GM18508 (cell line): ENCODE measurements at regions not wholly inside any gene's neighbourhood (a gene's known extent, or its start where the extent isn't known, plus 50 kb on each side); places are given as distances from the start of the nearest gene placed in this dataset.
"Not testable (repeated sequence)": the region's sequence is repeated elsewhere in the genome, so short reads cannot be mapped to it uniquely, and the experiment has no call there.

ENCODE experiments used
- ATAC-seq: cut with Tn5 transposase; IDR thresholded peaks from one replicate; pipeline ENCODE4 v1.9.1; 2021; ENCODE audit warnings: moderate number of reproducible peaks; ENCODE audit not compliant: insufficient read depth, unreplicated experiment

GRCh38 chr2:208607694-208608093 is 201.1 kb downstream of the PTH2R start:
- ATAC-seq, result no peak

- ATAC-seq, result no peak
Measured at GRCh38 chr2:208608122-208608835, 201.7 kb downstream of the PTH2R start.

DNA sequence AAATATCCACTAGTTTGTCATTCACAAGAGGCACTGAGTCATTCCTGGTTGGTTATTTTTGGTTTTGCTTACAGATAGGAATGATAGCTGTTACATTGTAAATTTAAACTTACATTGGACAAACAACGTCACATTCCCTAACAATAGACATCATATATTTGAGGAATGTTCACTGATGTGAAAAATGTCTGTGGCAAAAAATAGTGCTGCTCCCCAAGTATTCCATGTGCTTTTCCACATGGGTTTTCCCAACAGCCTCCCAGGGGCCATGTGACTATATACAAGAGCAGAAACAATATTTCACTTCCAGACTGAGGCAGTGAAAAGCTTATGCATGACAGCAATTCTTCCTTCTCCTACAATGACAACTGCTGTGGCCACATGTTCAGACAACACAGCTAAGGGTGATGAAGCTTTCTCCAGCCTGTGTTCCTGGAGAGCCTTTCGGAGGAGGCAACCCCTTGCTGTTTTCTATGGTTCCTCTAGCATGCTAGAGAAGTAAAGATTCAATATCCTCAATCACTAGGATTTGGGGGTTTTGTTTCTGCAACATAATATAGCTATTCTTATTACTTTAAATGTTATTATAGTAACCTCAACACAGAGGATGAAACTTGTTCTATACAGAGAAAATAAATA is 202.7 kb downstream of the PTH2R start:
- no peak for ATAC-seq

DNA sequence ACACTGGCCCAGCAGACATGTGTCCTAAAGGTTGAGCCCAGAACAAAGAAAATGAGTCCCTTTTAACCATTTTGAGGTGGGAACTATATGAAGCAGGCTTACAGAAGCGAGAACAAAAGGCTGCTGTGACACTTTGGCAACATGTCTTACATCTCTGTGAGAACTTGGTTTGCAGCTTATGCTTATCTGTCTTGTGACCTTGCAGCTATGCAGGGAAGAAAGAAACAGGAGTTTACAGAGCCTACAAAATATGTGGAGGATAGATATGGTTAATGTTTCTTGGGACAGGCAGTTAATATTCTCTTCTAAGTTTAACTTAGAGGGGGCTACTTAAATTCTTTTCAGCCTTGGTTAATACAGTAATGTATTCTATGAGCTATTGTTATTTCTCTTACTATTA is 209.1 kb downstream of the PTH2R start:
- not testable (repeated sequence) for ATAC-seq

- ATAC-seq, result no peak
Measured at GRCh38 chr2:208618220-208618619, 211.6 kb downstream of the PTH2R start.

- no peak for ATAC-seq
Measured at GRCh38 chr2:208619993-208620392, 213.4 kb downstream of the PTH2R start.

DNA sequence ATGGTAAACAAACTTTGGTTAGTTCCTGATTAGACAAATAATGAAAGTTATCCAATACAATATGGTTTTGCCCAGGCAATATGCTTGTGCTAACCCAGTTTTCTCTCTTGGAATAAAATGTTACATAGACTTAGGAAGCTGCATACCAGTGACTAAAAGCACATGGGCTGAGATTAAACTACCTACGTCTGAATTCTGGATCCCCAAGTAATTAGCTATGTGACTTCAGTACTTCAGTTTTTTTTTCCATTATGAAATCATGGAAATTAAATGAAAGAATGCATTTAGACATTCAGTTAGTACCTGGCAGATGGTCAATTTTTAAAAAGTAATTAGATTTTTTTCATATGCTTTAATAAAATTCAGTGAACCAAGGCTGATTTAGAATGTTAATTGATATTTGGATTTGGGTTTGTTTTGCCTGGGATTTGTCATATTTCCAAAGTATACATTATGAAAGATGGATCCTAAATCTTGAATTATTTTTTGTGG is 213.9 kb downstream of the PTH2R start:
- no peak for ATAC-seq

DNA sequence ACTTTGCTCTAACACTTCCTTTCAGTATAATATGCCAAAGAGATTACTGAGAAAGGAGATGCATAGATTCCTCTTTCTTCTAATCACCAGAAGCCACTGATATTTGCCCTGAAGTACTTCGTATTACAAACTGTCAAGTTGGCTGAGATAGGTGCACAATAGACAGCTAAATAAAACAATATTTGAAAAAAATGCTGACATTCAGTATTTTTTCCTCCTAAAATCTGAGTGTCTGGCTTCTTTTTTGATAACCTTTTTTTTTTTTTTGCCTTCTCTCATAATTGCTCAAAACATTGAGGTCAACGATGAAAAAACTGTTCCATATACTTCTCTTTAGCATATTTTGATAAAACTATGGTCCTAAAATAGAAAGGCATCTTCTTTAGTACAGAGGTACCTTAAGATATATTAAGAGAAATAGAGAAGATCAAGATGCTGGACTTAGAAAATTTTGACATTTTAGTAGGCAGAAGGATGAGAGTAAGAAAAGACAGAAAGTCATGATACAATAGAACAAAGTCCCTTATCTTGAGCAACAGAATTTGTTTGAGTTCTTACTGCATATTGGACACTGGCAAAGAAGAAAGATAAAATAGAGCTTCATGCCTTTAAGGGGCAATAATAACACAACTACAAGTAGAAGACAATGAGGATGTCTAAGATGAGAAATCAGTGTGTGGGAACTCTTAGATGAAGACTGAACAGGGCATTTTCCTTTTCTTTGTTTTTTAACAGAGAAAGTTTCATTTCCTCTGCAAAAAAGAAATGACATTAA is 220.7 kb downstream of the PTH2R start:
- no peak for ATAC-seq

GRCh38 chr2:208627916-208628315 is 221.3 kb downstream of the PTH2R start:
- no peak for ATAC-seq

- no peak for ATAC-seq
Measured at GRCh38 chr2:208638059-208638458, 231.5 kb downstream of the PTH2R start.

DNA sequence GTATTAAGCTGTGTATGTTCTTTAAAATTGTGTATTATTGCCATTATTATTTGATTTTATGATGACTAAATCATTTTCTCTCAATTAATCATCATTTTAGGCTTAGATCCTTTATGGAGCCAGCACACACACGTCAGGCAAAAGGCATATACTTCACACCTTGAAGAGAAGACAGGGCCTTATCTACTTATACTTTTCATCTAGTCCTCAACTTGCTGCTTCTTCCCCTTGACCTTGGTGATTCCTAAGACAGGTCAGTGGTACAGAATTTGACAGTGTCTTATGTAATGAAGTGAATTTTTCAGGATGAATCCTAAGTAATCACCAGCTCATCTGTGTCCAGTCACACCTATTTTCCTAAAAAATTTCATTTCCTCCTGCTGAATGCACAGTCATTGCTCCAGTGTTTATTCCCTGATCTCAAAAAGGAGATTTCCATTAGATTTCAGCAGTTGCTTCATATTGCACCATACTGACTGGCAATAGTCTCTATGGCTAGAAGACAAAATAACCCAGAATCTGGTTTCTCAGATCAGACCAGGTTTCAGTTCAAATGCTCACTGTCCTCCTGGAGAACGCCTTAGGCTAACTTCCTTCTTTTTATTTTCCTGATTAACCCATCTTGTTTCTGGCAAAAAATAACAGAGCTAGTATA is 235.7 kb downstream of the PTH2R start:
- no peak for ATAC-seq

GRCh38 chr2:208643145-208643544 is 236.6 kb downstream of the PTH2R start:
- peak; percentile 59 for ATAC-seq

DNA sequence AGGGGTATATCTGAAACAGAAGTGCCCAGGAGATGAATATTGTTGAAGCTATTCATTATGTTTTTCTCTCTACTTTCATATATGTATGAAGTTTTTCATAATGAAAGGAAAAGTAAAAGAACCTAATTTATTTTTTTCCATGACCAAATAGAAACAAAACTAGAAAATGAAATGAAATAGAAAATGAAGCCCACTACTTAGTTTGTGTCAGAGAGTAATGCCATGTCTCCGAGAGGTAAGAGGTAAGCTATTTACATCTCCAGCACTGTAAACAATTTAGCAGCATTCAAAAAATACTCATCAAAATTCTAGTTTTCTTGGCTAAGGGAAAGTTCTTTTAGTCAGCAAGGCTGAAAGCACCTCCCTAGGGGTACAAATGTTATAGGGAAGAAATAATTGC is 238.6 kb downstream of the PTH2R start:
- ATAC-seq, result no peak

DNA sequence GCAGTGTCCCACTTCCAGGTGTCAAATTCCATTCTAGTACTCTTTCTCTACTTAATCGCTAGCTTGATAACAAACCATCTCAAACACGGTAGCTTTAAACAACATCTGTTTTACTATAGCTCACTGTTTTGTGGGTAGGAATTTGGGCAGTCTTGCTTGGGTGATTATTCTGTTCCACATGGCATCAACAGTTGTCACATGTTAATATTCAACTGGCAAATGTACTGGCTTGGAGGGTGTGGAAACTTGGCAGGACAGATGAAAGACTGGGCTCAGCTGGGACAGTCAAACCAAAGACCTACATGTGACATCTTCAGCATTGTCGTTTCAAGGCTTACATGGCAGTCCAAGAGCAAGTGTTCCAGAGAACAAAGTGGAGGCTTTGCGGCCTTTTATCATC is 241.8 kb downstream of the PTH2R start:
- no peak for ATAC-seq

GRCh38 chr2:208653383-208653782 is 246.8 kb downstream of the PTH2R start:
- no peak for ATAC-seq

DNA sequence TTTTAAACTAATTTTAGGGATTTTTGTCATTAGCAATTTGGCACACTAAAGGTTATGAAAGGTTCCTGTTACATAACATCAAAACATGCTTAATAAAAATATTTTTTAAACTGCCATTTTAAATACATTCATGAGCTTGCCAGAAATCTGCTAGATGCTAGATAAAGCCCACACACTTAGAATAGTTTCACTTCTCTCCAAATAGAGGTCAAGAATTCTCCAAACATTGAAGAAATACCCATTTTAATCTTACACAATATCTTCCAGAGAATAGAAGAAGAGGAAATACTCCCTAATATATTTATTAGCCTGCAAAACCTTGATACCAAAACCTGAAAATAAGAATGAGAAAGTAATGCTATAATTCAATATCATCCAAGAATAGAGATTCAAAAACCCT is 247.5 kb downstream of the PTH2R start:
- ATAC-seq, result no peak

DNA sequence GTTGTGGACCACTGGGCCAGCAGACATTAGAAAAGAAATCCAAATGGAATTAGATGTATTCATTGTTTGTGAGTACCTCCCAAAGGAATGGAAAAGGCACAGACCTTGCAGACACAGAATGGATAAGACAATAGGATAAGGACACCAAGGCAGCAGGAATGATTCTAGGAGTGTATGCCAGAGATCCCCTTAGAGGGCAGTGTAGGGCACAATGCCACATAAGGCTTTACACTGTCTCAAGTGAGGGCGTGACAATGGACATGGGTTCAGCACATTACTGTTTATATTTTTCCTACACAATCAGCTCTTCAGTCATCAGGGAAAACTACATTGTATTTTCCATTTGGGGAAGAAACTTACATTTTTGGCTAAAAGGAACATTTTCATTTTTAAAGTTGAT is 250.9 kb downstream of the PTH2R start:
- no peak for ATAC-seq

DNA sequence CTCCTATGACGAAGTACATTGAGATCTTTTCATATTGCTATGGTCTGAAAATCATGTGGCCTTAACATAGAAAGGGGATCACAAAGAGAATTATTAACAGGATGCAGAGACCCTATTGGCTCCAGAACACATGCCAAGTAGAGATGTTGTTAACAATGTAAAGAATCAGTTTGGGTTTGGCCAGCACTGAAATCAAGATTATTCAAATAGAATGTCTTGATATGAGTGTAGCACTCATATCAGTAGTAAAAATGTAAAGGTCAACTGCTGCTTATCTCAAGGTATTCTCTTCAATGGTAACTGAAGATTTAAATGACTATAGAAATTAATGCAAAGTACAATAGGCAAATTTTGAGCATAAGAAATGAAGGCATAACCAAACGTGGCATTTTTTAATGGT is 262.8 kb downstream of the PTH2R start:
- no peak for ATAC-seq

- ATAC-seq, result no peak
Measured at GRCh38 chr2:208671284-208671683, 264.7 kb downstream of the PTH2R start.

DNA sequence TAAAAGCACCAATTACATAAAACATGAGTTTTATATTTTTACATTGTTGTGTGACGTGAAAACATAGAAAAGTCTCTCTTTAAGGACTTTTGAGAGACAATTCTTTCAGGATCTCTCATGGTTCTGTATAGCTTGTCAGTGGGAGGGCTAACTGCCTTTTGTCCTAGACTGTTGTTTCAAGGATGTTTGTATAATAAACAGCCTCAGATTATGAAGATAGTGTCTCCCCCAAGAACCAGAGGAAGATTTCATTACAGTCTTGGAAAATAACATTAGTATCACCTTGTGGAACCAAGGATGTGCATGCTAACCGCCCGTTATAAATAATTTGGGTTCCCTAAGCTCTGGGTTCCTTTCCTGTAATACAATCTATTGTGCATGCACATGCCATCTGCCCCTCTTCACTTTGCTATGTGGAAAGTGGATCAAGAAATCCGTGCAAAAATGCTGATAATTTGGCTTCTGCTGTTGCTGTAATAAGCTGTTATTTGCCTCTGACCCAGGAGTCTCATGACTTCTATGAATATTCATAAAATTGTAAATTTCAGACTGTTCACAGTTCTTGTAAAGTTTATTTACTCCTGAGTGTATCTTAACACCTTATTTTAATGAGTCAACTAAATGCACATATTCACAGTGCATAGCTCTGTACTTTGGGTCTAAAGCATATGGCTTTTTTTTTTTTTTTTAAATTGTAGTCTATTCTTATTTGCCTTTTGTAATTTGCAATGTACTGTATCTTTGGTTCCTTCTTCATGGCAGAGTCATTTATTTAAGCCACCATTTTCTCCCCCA is 265.5 kb downstream of the PTH2R start:
- ATAC-seq, result no peak
